ENCODE measurements at regions not wholly inside any gene's neighbourhood (a gene's known extent, or its start where the extent isn't known, plus 50 kb on each side); places are given as distances from the start of the nearest gene placed in this dataset.

- TF ChIP-seq EZH2 (IDR thresholded peaks at IDR 0.05; ENCODE audit: borderline replicate concordance, low read depth, low read length, severe bottlenecking) (no peak), CTCF (IDR thresholded peaks at IDR 0.05; ENCODE audit: extremely low read depth in 1 of 2, insufficient read depth in 1 of 2, low read depth in 1 of 2, low read length in 2 of 2) (no peak), MYC (IDR thresholded peaks at IDR 0.05; ENCODE audit: low read depth, low read length) (no peak), POLR2AphosphoS5 (IDR thresholded peaks at IDR 0.05; ENCODE audit: insufficient read depth, low read depth, low read length) (no peak), POLR2A (IDR thresholded peaks at IDR 0.05; ENCODE audit: low read depth, low read length) (no peak), FOS (IDR thresholded peaks at IDR 0.05; ENCODE audit: borderline replicate concordance, insufficient read depth, low read length) (no peak)
Measured at GRCh38 chr5:96258692-96259091, 174.4 kb downstream of the PCSK1 start.
